Neuron (in vitro differentiated cells): ENCODE measurements at regions not wholly inside any gene's neighbourhood (a gene's known extent, or its start where the extent isn't known, plus 50 kb on each side); places are given as distances from the start of the nearest gene placed in this dataset.

Experiments
- H2AFZ ChIP-seq: one replicate; pipeline ENCODE4 v1.6.1; 2013; ENCODE audit warnings: low read depth, mild to moderate bottlenecking, inconsistent platforms, low read length, moderate library complexity
- H3K27me3 ChIP-seq: one replicate; pipeline ENCODE4 v1.6.1; 2013; ENCODE audit warnings: low read length; ENCODE audit not compliant: insufficient read depth
- H3K36me3 ChIP-seq: one replicate; pipeline ENCODE4 v1.6.1; 2013; ENCODE audit warnings: low read length; ENCODE audit not compliant: insufficient read depth
- H3K4me1 ChIP-seq: one replicate; pipeline ENCODE4 v1.6.1; 2013; ENCODE audit warnings: low read length; ENCODE audit not compliant: insufficient read depth
- H3K4me3 ChIP-seq: 2 replicates; pipeline ENCODE4 v1.5.1; 2013; ENCODE audit warnings: mild to moderate bottlenecking, low read length, moderate library complexity
- H3K9me3 ChIP-seq: one replicate; pipeline ENCODE4 v1.6.1; 2013; ENCODE audit warnings: low read length

- Histone ChIP-seq H3K27me3 (no peaks in the 10 kb centered on the region), H2AFZ (no peak overlapping the region), H3K4me3 (no peak overlapping the region), H3K36me3 (peaks cover 18% of the 10 kb centered on the region), H3K4me1 (peaks cover 5% of the 10 kb centered on the region), H3K9me3 (no peaks in the 10 kb centered on the region)
Measured at GRCh38 chr12:124401704-124402221, 106.9 kb downstream of the RFLNA start.

- H3K27me3 ChIP-seq: no peaks in the 10 kb centered on the region
- peaks cover 18% of the 10 kb centered on the region for H3K36me3 ChIP-seq
- no peaks in the 10 kb centered on the region for H3K9me3 ChIP-seq
- H3K4me1 ChIP-seq: peaks cover 6% of the 10 kb centered on the region
- H2AFZ ChIP-seq: no peak overlapping the region
- no peak overlapping the region for H3K4me3 ChIP-seq
Measured at GRCh38 chr12:124400124-124400523, 105.2 kb downstream of the RFLNA start.

GRCh38 chr12:124399622-124400021, 104.7 kb downstream of the RFLNA start:
- H2AFZ ChIP-seq: no peak overlapping the region
- peaks cover 18% of the 10 kb centered on the region for H3K36me3 ChIP-seq
- no peaks in the 10 kb centered on the region for H3K27me3 ChIP-seq
- no peak overlapping the region for H3K4me3 ChIP-seq
- peaks cover 6% of the 10 kb centered on the region for H3K4me1 ChIP-seq
- H3K9me3 ChIP-seq: no peaks in the 10 kb centered on the region

- Histone ChIP-seq H2AFZ (no peak overlapping the region), H3K4me3 (no peak overlapping the region), H3K9me3 (no peaks in the 10 kb centered on the region), H3K4me1 (peaks cover 6% of the 10 kb centered on the region), H3K36me3 (peaks cover 18% of the 10 kb centered on the region), H3K27me3 (no peaks in the 10 kb centered on the region)
Measured at GRCh38 chr12:124398578-124399227, 103.8 kb downstream of the RFLNA start.

- Histone ChIP-seq H3K4me3 (no peak overlapping the region), H3K4me1 (peaks cover 6% of the 10 kb centered on the region), H3K36me3 (peaks cover 18% of the 10 kb centered on the region), H2AFZ (no peak overlapping the region), H3K27me3 (no peaks in the 10 kb centered on the region), H3K9me3 (no peaks in the 10 kb centered on the region)
Measured at GRCh38 chr12:124397807-124398577, 103.1 kb downstream of the RFLNA start.

GRCh38 chr12:124397399-124397679, 102.4 kb downstream of the RFLNA start:
- Histone ChIP-seq H3K36me3 (peaks cover 18% of the 10 kb centered on the region), H2AFZ (no peak overlapping the region), H3K4me1 (peaks cover 6% of the 10 kb centered on the region), H3K4me3 (no peak overlapping the region), H3K9me3 (no peaks in the 10 kb centered on the region), H3K27me3 (no peaks in the 10 kb centered on the region)

- H3K4me1 ChIP-seq: peaks cover 6% of the 10 kb centered on the region
- no peaks in the 10 kb centered on the region for H3K9me3 ChIP-seq
- no peak overlapping the region for H3K4me3 ChIP-seq
- H2AFZ ChIP-seq: no peak overlapping the region
- peaks cover 17% of the 10 kb centered on the region for H3K36me3 ChIP-seq
- H3K27me3 ChIP-seq: no peaks in the 10 kb centered on the region
Measured at GRCh38 chr12:124396544-124397398, 101.9 kb downstream of the RFLNA start.

GRCh38 chr12:124395986-124396385, 101.1 kb downstream of the RFLNA start:
- H2AFZ ChIP-seq: no peak overlapping the region
- H3K4me1 ChIP-seq: peaks cover 6% of the 10 kb centered on the region
- no peaks in the 10 kb centered on the region for H3K27me3 ChIP-seq
- no peak overlapping the region for H3K4me3 ChIP-seq
- H3K9me3 ChIP-seq: no peaks in the 10 kb centered on the region
- H3K36me3 ChIP-seq: peaks cover 14% of the 10 kb centered on the region

- H3K27me3 ChIP-seq: no peaks in the 10 kb centered on the region
- no peak overlapping the region for H2AFZ ChIP-seq
- H3K9me3 ChIP-seq: no peaks in the 10 kb centered on the region
- peaks cover 6% of the 10 kb centered on the region for H3K4me1 ChIP-seq
- no peak overlapping the region for H3K4me3 ChIP-seq
- H3K36me3 ChIP-seq: peaks cover 10% of the 10 kb centered on the region
Measured at GRCh38 chr12:124395284-124395752, 100.4 kb downstream of the RFLNA start.

GRCh38 chr12:124394462-124395128, 99.7 kb downstream of the RFLNA start:
- Histone ChIP-seq H3K4me1 (peaks cover 8% of the 10 kb centered on the region), H3K9me3 (no peaks in the 10 kb centered on the region), H3K36me3 (peaks cover 5% of the 10 kb centered on the region), H3K27me3 (no peaks in the 10 kb centered on the region), H2AFZ (no peak overlapping the region), H3K4me3 (no peak overlapping the region)

- Histone ChIP-seq H3K36me3 (peaks cover 3% of the 10 kb centered on the region), H3K27me3 (no peaks in the 10 kb centered on the region), H3K4me3 (no peak overlapping the region), H3K9me3 (no peaks in the 10 kb centered on the region), H2AFZ (no peak overlapping the region), H3K4me1 (peaks cover 15% of the 10 kb centered on the region)
Measured at GRCh38 chr12:124393831-124394230, 98.9 kb downstream of the RFLNA start.

- Histone ChIP-seq H3K4me3 (no peak overlapping the region), H2AFZ (no peak overlapping the region), H3K9me3 (no peaks in the 10 kb centered on the region), H3K36me3 (peaks cover 3% of the 10 kb centered on the region), H3K27me3 (no peaks in the 10 kb centered on the region), H3K4me1 (peaks cover 17% of the 10 kb centered on the region)
Measured at GRCh38 chr12:124393414-124393790, 98.5 kb downstream of the RFLNA start.
